Erythroblast (primary cell): ENCODE measurements at regions not wholly inside any gene's neighbourhood (a gene's known extent, or its start where the extent isn't known, plus 50 kb on each side); places are given as distances from the start of the nearest gene placed in this dataset.

Source experiments
- DNase-seq, 2 experiments: peaks; one replicate each; lab custom pipeline; 2025; lab: John Stamatoyannopoulos, UW
- GATA1 ChIP-seq: IDR thresholded peaks from 2 replicates; pipeline ENCODE4 v1.6.1; 2011; ENCODE audit warnings: low read depth, mild to moderate bottlenecking, control low read depth, low read length, moderate library complexity
- POLR2A ChIP-seq: IDR thresholded peaks from 2 replicates; pipeline ENCODE4 v1.6.1; 2011; ENCODE audit warnings: mild to moderate bottlenecking, low read length

GRCh38 chr19:28534766-28535351, 678.1 kb downstream of the UQCRFS1 start:
- TF ChIP-seq GATA1 (no peak), POLR2A (no peak)
- no peak for DNase-seq

GRCh38 chr19:28532765-28533341, 680.1 kb downstream of the UQCRFS1 start:
- TF ChIP-seq GATA1 (no peak), POLR2A (no peak)
- no peak for DNase-seq

- TF ChIP-seq POLR2A (no peak), GATA1 (no peak)
These were observed 681.0 kb downstream of the UQCRFS1 start for GRCh38 chr19:28531979-28532378.

GRCh38 chr19:28530406-28531035, 682.4 kb downstream of the UQCRFS1 start:
- no peak for TF ChIP-seq POLR2A
- no peak for TF ChIP-seq GATA1
- DNase-seq, result no peak

More at GRCh38 chr19:28531979-28532378, 681.0 kb downstream of the UQCRFS1 start:
- DNase-seq, result no peak

GRCh38 chr19:28526038-28526437, 686.9 kb downstream of the UQCRFS1 start:
- no peak for DNase-seq
- no peak for TF ChIP-seq POLR2A
- no peak for TF ChIP-seq GATA1

- no peak for DNase-seq
- TF ChIP-seq POLR2A (no peak), GATA1 (no peak)
These were observed 689.3 kb downstream of the UQCRFS1 start for GRCh38 chr19:28523619-28524018.

GRCh38 chr19:28522545-28522922, 690.4 kb downstream of the UQCRFS1 start:
- DNase-seq, result no peak
- TF ChIP-seq GATA1 (no peak), POLR2A (no peak)

- no peak for DNase-seq
- TF ChIP-seq GATA1 (no peak), POLR2A (no peak)
These were observed 691.1 kb downstream of the UQCRFS1 start for GRCh38 chr19:28521614-28522544.

GRCh38 chr19:28520998-28521568, 691.9 kb downstream of the UQCRFS1 start:
- no peak for TF ChIP-seq GATA1
- no peak for TF ChIP-seq POLR2A

GRCh38 chr19:28519952-28520861, 692.7 kb downstream of the UQCRFS1 start:
- TF ChIP-seq POLR2A (no peak), GATA1 (no peak)
- DNase-seq, result no peak

More at GRCh38 chr19:28520998-28521568, 691.9 kb downstream of the UQCRFS1 start:
- DNase-seq, result no peak

- no peak for DNase-seq
- no peak for TF ChIP-seq GATA1
These were observed 693.7 kb downstream of the UQCRFS1 start for GRCh38 chr19:28519218-28519779.

GRCh38 chr19:28516415-28516872, 696.5 kb downstream of the UQCRFS1 start:
- DNase-seq, result no peak
- TF ChIP-seq POLR2A (no peak), GATA1 (no peak)
